Neural crest cell (in vitro differentiated cells): ENCODE measurements at regions not wholly inside any gene's neighbourhood (a gene's known extent, or its start where the extent isn't known, plus 50 kb on each side); places are given as distances from the start of the nearest gene placed in this dataset.

ENCODE experiments used
- DNase-seq: peaks from one replicate; pipeline ENCODE4 v3.0.0; 2021; ENCODE audit warnings: low read depth, mixed read lengths, low spot score
- H3K27ac Mint-ChIP-seq: one replicate; pipeline ENCODE4 v1.8.0; 2021; ENCODE audit warnings: mild to moderate bottlenecking, mixed read lengths; ENCODE audit not compliant: unreplicated experiment
- H3K27me3 Mint-ChIP-seq: 2 replicates; pipeline ENCODE4 v1.8.0; 2021; ENCODE audit warnings: low read depth, mild to moderate bottlenecking, mixed read lengths
- H3K36me3 Mint-ChIP-seq: 2 replicates; pipeline ENCODE4 v1.8.0; 2021; ENCODE audit warnings: low read depth, mild to moderate bottlenecking, mixed read lengths
- H3K4me1 Mint-ChIP-seq: 2 replicates; pipeline ENCODE4 v1.8.0; 2021; ENCODE audit warnings: mixed read lengths
- H3K4me3 Mint-ChIP-seq: one replicate; pipeline ENCODE4 v1.8.0; 2021; ENCODE audit warnings: mild to moderate bottlenecking, mixed read lengths
- H3K9me3 Mint-ChIP-seq: 2 replicates; pipeline ENCODE4 v1.8.0; 2021; ENCODE audit warnings: mixed read lengths
- TF ChIP-seq, protein P1 (sequence below): fragments of 200-600 bp; sonication (generic); conservative IDR thresholded peaks from 2 replicates; pipeline ENCODE4 v1.5.0; 2021; ENCODE audit warnings: antibody characterized with exemption, mild to moderate bottlenecking

DNA sequence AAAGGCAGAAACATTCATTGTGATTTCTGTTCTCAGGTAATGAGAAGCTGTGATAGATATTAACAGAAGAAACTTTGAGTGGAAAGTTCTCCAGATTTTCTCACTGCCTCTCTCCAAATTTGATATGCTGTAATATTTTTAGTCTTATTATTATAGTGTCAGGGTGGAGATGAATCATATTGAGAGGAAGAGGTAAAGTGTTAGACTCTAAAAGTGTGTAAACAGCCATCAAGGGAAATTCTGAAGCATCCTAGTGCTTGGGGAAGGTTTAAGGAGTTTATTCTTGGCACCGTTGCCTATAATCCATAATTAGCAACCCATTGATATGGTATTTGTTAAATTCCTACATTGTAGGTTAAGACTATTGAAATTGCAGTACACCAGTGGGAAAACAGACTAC, 104.7 kb upstream of the NABP1 start:
- DNase-seq = no peak
- no peaks in the 10 kb centered on the region for H3K9me3 Mint-ChIP-seq
- no peaks in the 10 kb centered on the region for H3K36me3 Mint-ChIP-seq
- H3K4me1 Mint-ChIP-seq = peaks cover 8% of the 10 kb centered on the region
- H3K4me3 Mint-ChIP-seq = no peak overlapping the region
- H3K27me3 Mint-ChIP-seq = no peaks in the 10 kb centered on the region
- TF ChIP-seq, protein P1, sequence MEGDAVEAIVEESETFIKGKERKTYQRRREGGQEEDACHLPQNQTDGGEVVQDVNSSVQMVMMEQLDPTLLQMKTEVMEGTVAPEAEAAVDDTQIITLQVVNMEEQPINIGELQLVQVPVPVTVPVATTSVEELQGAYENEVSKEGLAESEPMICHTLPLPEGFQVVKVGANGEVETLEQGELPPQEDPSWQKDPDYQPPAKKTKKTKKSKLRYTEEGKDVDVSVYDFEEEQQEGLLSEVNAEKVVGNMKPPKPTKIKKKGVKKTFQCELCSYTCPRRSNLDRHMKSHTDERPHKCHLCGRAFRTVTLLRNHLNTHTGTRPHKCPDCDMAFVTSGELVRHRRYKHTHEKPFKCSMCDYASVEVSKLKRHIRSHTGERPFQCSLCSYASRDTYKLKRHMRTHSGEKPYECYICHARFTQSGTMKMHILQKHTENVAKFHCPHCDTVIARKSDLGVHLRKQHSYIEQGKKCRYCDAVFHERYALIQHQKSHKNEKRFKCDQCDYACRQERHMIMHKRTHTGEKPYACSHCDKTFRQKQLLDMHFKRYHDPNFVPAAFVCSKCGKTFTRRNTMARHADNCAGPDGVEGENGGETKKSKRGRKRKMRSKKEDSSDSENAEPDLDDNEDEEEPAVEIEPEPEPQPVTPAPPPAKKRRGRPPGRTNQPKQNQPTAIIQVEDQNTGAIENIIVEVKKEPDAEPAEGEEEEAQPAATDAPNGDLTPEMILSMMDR = no peak
- no peak overlapping the region for H3K27ac Mint-ChIP-seq

DNA sequence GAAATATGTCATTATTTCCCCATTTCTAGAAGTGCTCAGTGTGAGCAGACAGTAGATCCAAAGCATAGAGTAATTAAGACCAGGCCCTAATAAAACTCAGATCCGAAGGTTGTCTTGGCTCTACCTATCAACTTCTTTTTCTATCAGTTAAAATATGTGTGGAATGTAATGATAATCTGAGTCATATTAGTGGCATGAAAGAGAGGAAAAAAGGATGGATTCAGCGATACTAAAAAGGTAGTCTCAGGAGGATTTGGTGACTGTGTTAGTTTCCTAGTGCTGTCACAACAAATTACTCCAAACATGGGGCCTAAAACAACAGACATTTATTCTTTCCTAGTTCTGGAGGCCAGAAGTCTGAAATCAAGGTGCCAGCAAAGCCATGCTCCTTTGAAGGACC, 103.7 kb upstream of the NABP1 start:
- Mint-ChIP-seq H3K36me3 (no peaks in the 10 kb centered on the region), H3K4me1 (peaks cover 8% of the 10 kb centered on the region), H3K27me3 (no peaks in the 10 kb centered on the region), H3K27ac (no peak overlapping the region), H3K4me3 (no peak overlapping the region), H3K9me3 (no peaks in the 10 kb centered on the region)
- no peak for DNase-seq
- TF ChIP-seq, protein P1 = no peak

DNA sequence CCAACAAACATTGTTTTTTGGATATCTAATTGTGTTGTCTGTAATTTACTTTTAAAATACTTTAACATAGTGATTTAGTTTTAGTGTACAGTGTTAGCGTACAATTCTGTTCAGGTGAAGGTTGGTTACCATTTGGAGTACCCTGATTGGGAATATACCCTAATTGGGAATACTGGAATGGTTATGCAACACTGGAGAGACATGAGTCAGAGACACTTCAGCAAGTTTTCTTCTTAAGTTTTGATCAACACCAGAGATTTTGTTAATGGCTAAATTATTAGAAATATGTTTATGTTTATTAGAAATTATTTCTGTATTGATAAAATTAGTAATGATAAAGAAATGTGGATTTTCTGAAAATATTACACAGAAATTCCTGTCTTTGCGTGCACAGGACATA, 100.3 kb upstream of the NABP1 start:
- no peaks in the 10 kb centered on the region for H3K36me3 Mint-ChIP-seq
- TF ChIP-seq, protein P1 = no peak
- H3K27me3 Mint-ChIP-seq = no peaks in the 10 kb centered on the region
- H3K9me3 Mint-ChIP-seq = no peaks in the 10 kb centered on the region
- H3K27ac Mint-ChIP-seq = no peak overlapping the region
- H3K4me3 Mint-ChIP-seq = no peak overlapping the region
- no peaks in the 10 kb centered on the region for H3K4me1 Mint-ChIP-seq
- DNase-seq = no peak

DNA sequence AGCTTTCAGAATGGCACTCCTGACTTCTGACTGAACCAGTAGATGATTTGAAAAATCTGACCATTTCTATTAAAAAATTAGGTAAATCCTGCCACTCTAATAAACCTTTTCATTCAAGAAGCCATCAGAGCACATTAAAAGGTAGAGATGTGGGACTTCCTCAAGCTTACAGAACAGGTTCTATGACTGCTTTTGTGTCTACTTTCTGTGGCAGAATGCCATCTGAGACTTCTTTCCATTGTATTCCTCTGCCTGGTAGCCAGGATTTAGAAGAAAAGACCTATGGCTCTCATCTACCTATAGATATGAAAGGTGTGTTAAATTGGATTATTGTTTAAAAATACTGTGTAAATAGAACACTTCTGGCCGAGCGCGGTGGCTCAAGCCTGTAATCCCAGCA, 99.9 kb upstream of the NABP1 start:
- no peaks in the 10 kb centered on the region for H3K9me3 Mint-ChIP-seq
- DNase-seq = no peak
- H3K27me3 Mint-ChIP-seq = no peaks in the 10 kb centered on the region
- H3K4me3 Mint-ChIP-seq = no peak overlapping the region
- H3K4me1 Mint-ChIP-seq = no peaks in the 10 kb centered on the region
- no peaks in the 10 kb centered on the region for H3K36me3 Mint-ChIP-seq
- no peak overlapping the region for H3K27ac Mint-ChIP-seq
- TF ChIP-seq, protein P1 = no peak

DNA sequence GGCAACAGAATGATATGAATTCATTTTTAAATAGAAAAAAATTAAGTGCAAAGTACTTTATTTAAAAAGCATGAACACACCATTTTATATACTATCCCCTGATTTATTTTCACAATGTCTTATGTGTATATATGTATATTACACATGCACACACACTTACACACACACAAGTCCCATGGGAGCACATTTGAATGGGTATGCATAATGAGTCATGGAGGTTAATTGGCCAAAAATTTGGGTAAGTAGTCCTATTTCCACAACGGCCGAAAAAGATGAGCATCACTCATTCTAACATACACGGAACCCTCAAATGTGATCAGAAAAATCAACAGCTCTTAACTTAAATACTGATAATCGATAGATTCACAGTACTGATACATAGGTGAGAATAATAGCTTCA, 97.4 kb upstream of the NABP1 start:
- Mint-ChIP-seq H3K4me1 (peaks cover 2% of the 10 kb centered on the region), H3K27me3 (no peaks in the 10 kb centered on the region), H3K27ac (no peak overlapping the region), H3K4me3 (no peak overlapping the region), H3K9me3 (no peaks in the 10 kb centered on the region), H3K36me3 (no peaks in the 10 kb centered on the region)
- no peak for DNase-seq
- TF ChIP-seq, protein P1 = no peak

DNA sequence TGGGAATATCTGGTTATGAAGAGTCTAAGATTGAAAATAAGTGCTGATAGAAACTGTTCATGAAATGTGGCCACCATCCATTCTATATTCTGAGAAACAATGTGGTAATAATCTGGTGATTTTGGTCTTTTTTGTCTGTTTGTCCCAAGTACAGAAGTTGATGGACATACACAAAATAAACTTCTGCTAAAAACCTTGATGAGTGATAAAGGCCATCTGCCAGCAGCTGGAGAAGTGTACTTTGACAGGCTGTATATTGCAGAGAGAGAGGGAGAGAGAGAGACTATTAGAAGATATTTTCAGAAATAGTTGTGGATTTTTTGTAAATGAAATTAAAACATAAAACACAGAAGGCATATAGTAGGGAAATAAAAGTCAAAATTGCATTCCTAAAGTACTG, 96.9 kb upstream of the NABP1 start:
- Mint-ChIP-seq H3K4me3 (no peak overlapping the region), H3K36me3 (no peaks in the 10 kb centered on the region), H3K9me3 (no peaks in the 10 kb centered on the region), H3K27ac (no peak overlapping the region), H3K27me3 (no peaks in the 10 kb centered on the region), H3K4me1 (peaks cover 6% of the 10 kb centered on the region)
- DNase-seq = no peak
- TF ChIP-seq, protein P1 = no peak
